NCI-H2081 (cell line): ENCODE measurements at regions not wholly inside any gene's neighbourhood (a gene's known extent, or its start where the extent isn't known, plus 50 kb on each side); places are given as distances from the start of the nearest gene placed in this dataset.

Experiments used
- DNase-seq, 2 experiments: peaks; one replicate each; lab custom pipeline; 2025; lab: John Stamatoyannopoulos, UW

DNA sequence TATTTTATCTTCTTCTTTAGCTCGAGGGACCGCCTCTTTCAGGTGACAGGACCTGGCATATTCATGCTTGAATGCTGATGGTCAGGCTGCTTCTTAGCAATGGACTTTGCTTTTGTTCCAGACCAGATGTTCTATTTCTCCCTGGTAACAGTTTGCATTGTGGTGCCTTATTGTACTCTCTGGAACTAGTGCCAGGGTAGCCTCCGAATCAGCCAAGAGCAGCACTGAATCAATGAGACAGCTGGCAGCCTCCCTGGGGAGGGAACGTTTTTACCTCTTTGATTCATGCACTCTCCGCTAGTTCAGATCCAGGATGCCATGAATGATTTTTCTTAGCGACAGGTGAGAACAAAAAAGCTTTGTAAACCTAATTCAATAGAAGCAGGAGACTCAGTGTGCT lies 54.1 kb upstream of the NXPH1 start:
- peak; percentile 95 to 99 for DNase-seq

DNA sequence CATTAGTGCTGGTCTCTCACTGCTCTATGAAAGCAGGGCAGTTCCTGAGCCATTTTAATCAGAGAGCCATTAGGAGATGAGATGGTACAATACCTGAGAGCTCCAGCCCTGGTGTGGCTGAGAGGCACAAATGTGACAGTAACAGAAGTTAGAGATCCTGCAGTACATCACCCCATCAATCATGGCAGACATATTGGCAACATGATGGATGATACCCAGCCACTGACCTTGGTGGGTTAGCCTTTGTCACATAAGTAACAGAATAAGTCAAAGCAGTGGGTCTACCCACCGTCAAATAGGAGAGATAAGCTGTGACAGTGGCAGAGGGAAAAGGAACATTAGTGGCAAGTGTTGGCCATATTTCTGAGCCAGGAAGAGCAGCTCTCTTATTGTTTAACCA lies 53.3 kb upstream of the NXPH1 start:
- no peak for DNase-seq

DNA sequence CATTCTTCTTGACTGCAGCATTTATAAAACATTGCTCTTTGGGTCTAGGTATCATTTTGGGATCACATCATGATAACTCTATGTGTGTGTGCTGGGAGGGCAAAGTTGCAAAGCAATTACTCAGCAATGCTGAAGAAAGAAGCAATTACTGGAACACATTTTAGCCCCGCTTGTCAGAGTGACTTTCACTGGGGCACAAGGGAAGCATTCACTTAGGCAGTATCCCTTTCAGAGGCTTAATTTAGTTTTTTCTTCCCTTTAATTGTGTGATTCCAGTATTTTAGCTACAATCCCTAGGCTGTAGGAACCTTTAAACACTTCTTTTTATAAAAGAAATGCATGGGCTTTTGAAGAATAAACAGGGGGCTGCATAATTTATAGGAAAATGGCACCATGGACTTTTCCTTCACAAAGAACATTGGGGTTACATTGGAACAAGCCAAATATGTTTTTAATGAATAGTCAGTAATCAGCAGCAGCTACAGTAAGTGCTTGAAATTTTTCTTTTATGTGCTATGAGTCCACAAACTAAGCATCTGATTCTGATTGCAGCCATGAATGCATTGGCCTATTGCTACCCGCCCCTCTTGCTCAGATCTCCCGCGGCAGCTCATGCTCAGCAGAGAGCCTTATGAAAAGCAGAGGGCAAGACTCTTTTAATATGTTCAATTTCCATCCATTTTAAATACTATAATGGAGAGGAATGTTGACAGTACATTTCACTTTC lies 51.2 kb upstream of the NXPH1 start:
- DNase-seq, result no peak
